SKM-1 treated with dmso at 0.1 percent for 144 hours (cell line): ENCODE measurements at regions not wholly inside any gene's neighbourhood (a gene's known extent, or its start where the extent isn't known, plus 50 kb on each side); places are given as distances from the start of the nearest gene placed in this dataset.
A peak's percentile ranks its signal among the peaks of the same experiment; 100 is the strongest.

Source experiments
- DNase-seq: peaks from one replicate; lab custom pipeline; 2025; ENCODE audit not compliant: unreplicated experiment; lab: John Stamatoyannopoulos, UW

DNA sequence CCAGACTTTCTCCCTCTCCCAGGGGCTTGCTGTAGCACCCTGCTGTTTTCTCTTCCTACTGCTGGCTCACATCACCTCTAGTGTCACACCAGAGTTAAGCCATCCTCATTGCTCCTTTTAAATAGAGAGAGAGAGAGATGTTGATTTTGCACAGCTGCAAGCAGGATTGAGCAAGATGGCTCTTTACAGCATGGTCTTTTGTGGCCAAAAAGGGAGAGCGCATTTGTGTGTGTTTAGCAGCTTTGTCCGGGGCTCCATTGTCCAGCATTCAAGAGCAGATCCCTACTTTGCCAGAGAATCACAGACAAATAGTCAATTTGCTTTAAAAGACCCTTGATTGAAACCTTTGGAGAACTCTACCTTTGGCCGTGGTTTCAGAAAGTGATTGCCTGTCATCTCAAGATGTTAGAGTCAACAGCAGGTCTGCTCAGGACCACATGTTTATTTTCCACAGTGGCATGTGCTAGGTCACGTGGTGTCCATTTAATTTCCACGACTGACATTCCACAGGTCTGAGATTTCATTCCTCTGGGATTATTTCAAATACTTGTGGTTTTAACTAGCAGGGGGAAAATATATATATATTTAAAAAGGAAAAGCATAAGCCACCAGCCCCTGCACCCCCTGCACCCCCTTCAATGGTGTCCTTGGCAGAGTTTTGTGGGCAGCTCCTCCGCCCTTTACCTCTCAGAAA is 359.9 kb upstream of the SLC14A2 start:
- no peak for DNase-seq

- DNase-seq: no peak
Measured at GRCh38 chr18:45260125-45260524, 355.2 kb upstream of the SLC14A2 start.

DNA sequence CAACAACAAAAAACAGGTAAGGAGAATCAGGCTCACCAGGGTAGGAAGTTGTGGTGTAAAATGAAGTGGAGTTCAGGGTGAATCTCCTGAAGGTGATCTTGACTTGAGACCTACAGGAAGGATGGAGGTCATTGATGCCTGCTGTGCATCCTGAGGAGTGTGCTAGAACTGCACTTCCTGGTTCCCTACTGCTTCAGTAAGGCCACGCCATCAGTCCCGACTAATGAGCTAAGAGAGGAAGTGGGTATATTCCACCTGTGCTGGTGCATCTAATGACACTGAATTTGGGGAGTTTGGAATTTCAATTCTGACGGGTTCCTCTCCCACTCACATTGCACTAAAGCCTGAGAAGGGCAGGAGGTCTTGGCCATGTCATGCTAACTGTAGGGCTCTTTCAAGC is 349.3 kb upstream of the SLC14A2 start:
- no peak for DNase-seq

- DNase-seq: no peak
Measured at GRCh38 chr18:45267622-45268021, 347.7 kb upstream of the SLC14A2 start.

DNA sequence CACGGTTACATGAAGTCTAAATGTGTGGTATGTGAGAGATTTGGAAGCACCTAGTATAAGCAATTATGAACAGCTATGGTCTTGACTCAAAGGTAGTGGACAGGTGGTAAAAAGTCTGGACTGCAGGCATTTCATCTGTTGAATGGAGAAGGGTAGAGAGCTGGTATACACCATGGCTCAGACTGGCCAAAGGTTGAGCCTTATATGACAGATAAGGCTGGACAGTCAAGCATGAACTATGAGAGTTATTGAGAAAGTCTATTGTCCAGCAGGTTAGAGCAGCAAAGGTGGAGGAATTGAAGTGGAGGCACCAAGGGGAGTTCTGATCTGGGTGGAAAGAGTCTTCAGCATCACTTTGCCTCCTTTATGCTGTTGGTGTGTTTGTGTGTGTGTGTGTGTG is 346.7 kb upstream of the SLC14A2 start:
- no peak for DNase-seq

DNA sequence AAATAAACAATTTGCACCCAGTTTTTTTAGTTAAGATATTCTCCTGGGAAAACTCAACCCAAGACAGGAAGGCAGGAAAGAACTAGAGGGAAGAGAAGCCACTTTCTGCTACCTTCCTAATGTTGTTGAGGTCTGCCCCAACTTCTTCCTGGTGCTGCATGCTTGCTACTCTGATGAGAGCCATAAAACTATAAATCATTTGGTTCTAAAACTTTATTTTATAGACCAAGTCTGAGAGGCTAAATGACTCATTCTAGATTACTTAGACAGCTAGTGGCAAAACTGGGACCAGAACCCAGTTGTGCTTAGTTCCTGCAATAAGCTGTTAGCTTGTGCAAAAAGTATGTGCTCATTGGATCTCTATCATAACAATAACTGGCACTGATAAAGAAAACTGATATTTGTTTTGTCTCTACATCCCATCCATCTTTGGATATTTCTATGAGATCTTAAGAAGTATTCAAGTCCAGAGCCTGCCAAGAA is 344.9 kb upstream of the SLC14A2 start:
- DNase-seq: no peak

GRCh38 chr18:45274026-45274425 is 341.2 kb upstream of the SLC14A2 start:
- no peak for DNase-seq

GRCh38 chr18:45275367-45276113 is 339.7 kb upstream of the SLC14A2 start:
- DNase-seq: peak; percentile 35

GRCh38 chr18:45276878-45277277 is 338.4 kb upstream of the SLC14A2 start:
- no peak for DNase-seq

GRCh38 chr18:45277908-45278307 is 337.4 kb upstream of the SLC14A2 start:
- no peak for DNase-seq

DNA sequence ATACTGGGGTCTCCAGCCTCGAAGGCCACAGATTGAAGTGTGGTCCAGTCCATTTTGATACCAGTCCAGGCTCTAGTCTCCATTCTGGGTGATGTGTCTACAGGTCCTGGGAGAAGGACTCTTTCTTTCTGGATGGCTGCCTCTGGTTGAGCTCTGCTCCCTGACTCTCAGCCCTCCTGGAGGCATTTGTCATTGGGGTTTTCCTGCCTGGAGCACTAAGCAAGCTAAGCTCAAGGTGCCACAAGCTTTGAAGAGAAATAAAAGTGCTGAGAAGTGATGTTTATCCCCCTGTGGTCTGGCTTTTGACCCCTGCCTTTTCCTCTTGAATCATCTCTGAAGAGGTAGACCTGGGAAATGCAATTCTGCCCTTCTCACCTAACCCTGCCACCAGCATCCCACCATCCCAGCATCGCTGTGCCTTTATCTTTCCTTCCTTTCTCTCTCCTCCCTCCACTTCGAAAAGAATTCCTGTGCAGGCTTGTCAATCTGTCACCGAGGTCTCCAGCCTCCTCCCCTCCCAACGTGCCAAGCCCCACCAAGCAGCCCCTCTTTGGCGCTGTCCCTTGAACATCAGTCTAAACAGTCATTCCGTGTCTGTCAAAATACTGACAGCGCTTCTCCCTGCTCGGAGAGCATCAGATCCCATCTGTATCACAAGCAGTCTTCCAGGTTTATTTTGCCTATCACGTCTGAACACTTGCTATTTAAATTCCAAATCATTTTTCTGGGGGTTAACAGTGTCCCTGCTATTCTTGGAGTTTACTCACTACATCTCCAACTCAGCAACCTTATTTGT is 334.6 kb upstream of the SLC14A2 start:
- no peak for DNase-seq

- DNase-seq: no peak
Measured at GRCh38 chr18:45282101-45282812, 333.0 kb upstream of the SLC14A2 start.

- DNase-seq: no peak
Measured at GRCh38 chr18:45284174-45284573, 331.1 kb upstream of the SLC14A2 start.

DNA sequence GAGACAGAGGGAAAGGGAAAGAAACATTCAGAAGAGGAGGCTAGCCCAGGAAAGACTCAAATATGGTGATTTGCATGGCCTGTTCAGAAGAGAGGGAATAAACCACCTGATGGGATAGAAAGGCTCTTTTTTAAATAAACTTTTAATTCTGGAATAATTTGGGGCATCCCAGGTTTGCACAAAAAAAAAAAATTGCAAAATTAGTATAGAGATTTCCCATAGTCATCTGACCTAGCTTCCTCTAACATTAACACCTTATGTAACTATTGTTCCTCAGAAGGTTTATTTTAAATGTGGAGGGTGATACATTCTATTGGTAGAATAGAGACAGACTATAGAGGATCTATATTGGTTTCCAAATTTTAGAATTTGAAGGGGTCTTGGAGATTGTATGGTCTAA is 330.4 kb upstream of the SLC14A2 start:
- no peak for DNase-seq

DNA sequence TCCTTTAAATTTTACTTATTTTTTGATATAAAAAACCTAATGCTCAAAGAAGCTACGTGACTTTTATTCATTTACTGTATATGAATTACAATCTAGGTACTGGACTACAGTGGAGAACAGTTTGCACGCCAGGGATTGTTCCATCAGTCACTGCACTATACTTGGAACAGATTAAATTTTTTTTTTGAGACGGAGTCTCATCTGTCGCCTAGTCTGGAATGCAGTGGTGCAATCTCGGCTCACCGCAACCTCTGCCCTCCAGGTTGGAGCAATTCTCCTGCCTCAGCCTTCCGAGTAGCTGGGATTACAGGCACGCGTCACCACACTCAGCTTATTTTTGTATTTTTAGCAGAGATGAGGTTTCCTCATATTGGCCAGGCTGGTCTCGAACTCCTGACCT is 330.0 kb upstream of the SLC14A2 start:
- DNase-seq: no peak

- no peak for DNase-seq
Measured at GRCh38 chr18:45286431-45286830, 328.8 kb upstream of the SLC14A2 start.

DNA sequence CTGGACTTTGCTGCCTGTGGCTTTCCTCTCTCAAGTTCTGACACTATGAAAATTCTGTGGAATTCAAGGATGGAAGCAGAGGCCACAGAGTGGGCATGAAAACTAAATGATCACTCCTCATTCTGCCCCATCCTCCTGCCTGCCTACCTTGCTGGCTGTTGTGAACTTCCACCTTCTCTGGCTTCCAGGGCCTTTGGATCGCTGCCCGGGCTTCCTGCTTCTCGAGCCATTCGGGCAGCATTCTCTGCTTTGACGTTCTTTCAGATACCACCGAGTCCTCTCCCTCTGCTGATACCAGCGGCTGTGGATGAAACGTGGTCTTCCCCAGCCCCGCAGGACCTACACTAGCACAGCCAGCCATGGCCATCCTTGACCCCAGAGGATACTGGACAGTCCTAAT is 327.7 kb upstream of the SLC14A2 start:
- DNase-seq: no peak

DNA sequence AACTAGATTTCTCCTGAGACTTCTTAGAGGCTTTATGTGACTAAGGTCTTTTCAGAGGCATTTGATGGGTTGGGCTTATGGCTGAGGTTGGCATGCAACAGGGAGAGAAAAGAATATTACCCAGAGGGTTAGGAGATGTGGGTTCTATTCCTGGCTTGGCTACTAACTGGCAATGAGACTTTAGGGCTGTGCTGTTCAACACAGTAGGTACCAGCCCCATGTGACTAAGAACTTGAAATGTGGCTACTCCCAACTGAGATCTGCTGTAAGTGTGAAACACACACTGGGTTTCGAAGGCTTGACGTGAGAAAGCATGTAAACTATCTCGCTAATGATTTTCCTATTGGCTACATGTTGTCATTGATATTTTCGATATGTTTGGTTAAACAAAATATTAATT is 324.9 kb upstream of the SLC14A2 start:
- no peak for DNase-seq

DNA sequence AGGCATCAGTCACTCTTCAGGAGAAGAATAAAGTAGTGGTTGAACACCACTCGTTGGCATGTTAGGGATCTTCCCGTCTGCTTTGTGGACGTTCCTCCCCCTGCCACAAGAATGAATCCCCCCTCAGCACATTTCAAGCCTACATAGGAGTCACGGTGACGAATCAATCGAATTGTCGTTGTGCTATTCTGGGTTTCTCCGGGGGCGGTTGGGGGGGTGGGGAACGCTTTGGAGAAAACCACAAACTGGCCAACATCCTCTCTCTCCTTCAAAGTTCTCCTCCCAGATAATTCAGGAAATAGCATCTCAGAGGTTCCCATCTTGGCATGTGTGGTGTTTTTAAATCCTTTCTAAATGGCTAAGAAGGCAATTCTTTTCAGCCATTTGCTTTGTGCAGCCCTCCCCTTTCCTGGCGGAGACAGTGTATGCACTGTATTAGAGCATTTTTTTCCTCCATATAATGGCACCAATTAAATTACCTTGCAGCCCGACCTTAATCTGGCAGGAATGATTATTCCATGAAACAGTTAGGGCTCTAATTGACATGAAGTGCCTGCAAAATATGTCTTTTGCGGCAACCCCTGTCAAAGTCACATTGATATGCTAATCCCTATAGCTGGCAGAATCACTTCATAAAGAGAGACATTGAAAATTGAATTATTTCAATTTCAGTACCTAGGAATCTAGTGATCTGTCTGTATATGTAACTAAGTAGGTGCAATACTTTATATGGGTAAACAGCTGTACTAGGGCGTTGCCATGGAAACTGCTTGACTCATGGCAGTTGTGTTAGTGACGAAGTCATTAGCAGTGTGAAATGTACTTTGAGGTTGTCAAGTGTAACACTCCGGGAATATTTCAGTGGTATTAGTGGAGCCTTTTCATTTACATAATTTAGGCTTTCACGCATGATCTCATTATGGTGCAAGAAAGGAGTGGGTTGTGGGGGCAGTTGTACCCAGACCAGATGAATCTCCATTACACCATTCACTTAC is 323.4 kb upstream of the SLC14A2 start:
- DNase-seq: no peak

DNA sequence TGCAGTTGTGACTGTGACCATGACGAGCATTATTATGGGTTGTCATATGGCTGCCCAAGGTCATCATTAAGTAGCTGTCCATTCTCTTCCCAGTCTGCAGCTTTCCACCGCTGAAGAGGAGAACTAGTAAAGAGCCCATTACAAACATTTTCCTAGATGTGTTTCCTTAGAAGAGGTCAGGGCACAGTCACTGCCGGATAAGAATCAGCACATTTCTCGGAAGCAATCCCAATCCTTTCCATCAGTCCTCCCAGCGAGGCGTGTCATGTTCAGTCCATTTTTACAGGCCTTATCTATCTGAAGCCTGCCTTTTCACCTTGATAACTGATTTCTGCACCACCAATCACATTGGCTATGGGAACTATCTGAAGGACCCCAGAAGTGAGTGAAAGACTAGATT is 319.9 kb upstream of the SLC14A2 start:
- no peak for DNase-seq
